Activated CD8-positive, alpha-beta memory T cell treated with anti-CD3 and anti-CD28 coated beads, Interleukin-2, amount 50 U/mL, for 24 hours (primary cell): ENCODE measurements at regions not wholly inside any gene's neighbourhood (a gene's known extent, or its start where the extent isn't known, plus 50 kb on each side); places are given as distances from the start of the nearest gene placed in this dataset.

ENCODE experiments used
- DNase-seq: peaks from one replicate; pipeline ENCODE4 v3.0.0-alpha.2; 2020; ENCODE audit errors: extremely low read depth

DNA sequence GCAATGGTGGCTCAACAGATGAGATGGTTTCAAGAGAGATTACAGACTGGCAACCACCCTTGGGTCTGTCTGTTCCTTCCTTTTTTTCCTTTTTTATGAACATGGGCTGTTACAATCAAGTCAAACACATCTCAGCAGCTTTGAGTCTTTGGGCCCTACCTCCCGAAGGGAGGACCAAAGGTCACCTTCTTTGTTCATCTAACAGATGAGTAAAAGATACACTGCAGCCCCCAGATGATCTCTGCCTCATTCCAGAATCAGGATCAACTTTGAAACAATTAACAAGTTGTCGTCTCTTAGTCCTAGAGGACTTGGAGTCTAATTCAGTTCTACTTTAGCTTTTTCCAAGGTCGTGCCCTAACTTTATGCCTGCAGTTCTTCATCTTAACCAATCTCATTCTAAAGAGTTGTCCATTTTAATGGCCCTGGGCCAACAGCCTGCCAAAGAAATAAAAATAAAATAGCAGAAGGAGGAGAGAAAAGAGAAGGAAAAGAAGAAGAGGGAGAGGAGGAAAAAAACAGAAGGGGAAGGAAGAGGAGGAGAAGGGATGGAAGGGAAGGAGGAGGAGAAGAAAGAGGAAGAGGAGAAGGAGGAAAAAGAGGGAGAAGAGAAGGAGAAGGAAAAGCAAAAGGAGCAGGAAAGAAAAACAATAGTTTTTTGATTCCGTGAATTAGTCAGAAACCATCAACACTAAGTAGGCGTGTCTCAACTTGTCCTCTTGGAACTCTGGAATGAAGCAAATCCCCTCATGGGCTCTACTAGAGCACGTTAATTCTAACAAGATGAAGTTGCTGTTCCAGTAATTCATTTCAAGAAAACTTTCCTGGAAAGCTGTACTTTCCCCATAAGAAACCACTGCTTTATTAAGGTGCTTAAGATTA, 281.2 kb downstream of the FOXO1 start:
- no peak for DNase-seq

DNA sequence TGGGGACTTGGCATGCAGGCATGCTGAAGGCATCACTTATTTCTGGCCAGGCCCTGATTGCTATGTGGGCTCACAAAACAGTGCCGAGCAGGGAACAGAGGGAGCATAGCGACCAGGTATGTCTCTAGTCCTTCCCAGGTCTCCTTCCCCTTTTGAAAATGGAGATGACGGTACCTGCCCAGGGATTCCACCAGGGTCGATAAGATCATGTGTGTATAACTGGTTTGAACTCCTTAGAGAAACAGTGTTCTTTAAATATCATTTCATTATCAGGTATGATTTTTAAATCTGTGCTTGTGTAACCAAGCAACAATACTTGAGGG, 280.6 kb downstream of the FOXO1 start:
- no peak for DNase-seq

GRCh38 chr13:40386586-40386985, 279.9 kb downstream of the FOXO1 start:
- no peak for DNase-seq

DNA sequence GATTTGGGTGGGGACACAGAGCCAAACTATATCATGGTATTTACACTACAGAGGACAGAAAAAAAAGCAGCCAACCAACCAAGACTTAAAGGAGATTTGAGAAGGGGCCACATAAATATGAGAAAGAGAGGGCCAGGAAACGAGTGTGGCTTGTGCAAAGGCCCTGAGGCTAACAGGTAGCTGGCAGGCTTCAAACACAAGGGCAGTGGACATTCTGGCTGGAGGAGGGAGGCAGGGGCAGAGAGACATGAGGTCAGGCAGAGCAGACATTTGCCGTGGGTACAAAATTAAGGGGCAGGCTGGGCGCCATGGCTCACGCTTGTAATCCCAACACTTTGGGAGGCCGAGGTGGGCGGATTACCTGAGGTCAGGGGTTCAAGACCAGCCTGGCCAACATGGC, 278.7 kb downstream of the FOXO1 start:
- DNase-seq, result no peak

DNA sequence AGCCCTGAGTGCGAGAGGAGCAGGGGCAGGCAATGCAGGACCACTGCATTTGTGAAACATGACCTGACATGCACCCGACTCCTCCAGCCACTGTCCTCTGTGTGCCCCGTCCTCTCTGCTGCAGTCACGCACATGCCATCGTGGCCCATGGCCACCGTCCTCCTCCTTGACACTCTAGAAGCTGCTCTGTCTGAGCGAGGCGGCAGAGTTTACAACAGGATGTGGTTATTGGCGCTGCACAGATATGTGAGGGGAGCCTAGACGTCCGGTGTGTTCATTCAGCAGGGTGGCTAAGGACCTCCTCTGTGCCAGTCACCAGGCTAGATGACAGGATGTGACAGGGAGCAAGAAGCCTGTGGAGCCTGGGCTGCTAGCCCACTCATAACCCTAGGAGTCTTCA, 277.8 kb downstream of the FOXO1 start:
- DNase-seq, result peak; percentile 57

GRCh38 chr13:40389081-40389641, 277.3 kb downstream of the FOXO1 start:
- DNase-seq, result peak; percentile 7

DNA sequence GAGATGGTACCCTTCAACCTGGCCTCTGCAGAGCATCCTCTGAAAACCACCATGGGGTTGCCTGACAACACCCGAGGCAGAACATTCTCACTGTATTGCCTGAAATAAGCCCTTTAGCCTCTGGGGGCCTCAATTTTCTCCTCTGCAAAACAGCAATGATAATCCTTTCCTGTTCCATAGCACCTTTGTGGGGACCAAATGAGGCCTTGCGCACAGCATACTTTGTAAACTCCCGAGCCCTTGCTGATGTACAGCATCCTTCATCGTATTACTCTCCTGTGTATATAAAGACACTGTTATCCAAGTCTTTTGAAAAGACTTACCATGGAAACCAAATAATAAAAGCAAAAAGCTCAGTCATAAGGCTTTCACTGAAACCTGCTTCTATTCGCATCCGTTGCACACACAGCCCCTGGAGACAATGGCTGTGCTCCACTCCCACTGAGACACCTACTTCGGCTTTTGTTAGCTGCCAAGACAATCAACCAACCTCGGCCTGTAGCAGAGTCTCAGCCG, 276.0 kb downstream of the FOXO1 start:
- no peak for DNase-seq

- no peak for DNase-seq
Observed at GRCh38 chr13:40391788-40392187, 274.7 kb downstream of the FOXO1 start.

GRCh38 chr13:40394304-40394985, 272.0 kb downstream of the FOXO1 start:
- DNase-seq, result no peak

- no peak for DNase-seq
Observed at GRCh38 chr13:40398065-40398464, 268.4 kb downstream of the FOXO1 start.

DNA sequence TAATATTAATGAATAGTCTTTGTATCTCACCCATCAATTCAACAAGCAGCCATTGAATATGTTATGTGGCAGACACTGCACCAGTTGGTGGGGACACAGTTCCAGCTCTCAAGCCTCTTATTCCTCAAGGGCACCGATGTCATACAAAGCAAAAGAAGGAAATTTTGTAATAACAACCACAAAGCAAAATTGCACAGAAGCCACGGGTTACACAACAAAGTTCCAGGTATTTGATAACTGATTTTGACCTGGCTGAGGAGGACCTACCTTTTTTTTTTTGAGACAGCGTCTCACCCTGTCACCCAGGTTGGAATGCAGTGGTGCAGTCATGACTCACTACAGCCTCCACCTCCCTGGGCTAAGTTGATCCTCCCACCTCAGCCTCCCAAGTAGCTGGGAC, 266.7 kb downstream of the FOXO1 start:
- DNase-seq, result no peak

GRCh38 chr13:40401911-40402776, 264.3 kb downstream of the FOXO1 start:
- DNase-seq, result no peak

- DNase-seq, result no peak
Observed at GRCh38 chr13:40402931-40403431, 263.5 kb downstream of the FOXO1 start.

GRCh38 chr13:40403509-40404241, 262.8 kb downstream of the FOXO1 start:
- no peak for DNase-seq

DNA sequence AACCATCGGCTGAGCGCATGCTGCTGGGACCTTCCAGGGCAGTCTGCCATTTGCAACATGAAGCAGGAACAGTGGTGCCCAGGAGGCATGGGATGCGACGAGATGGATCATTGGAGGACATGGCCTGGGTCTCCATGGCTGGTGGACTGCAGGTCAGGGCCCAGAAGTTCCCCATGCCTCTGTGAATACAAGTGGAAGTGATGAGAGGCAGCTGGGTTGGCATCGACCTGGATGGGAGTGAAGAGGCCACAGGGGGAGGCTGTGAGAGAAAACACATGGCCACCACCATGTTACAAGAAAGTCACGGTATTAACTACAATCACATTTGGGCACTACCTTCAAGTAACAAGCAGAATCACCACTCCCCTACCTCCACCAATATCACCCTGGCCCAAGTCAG, 262.0 kb downstream of the FOXO1 start:
- no peak for DNase-seq

DNA sequence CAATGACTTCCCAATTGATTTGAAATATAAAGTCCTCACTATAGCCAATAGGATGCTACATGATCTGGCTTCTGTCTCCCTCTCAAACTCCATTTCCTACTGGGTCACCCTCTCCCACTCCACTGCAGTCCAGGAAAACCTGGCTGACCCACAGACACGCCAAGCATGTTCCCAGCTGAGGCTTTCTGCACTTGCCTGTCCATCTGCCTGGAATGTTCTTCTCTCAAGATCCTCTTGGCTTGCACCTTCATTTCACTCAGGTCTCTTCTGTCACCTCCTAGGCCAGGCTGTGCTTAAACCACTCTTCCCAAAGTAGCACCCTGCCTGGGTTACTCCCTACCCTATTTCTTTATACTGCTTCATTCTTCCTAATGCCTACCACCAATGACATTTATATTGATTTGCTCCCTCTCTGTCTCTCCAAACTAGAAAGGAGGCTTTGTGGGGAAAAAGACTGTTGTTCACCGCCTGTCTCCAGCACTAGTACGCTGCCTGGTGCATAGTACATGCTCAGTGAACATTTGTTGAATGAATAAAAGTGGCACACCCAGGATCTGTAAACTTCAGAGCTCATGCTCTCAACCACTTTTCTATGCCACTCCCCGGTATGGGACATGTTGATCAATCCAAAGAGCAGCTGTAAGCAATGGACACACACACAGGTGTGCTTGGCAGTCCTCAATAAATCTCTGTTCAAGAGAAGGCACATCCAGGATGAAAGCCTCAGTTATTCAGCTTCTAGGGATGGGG, 261.3 kb downstream of the FOXO1 start:
- no peak for DNase-seq

GRCh38 chr13:40406405-40407120, 259.9 kb downstream of the FOXO1 start:
- DNase-seq, result no peak

DNA sequence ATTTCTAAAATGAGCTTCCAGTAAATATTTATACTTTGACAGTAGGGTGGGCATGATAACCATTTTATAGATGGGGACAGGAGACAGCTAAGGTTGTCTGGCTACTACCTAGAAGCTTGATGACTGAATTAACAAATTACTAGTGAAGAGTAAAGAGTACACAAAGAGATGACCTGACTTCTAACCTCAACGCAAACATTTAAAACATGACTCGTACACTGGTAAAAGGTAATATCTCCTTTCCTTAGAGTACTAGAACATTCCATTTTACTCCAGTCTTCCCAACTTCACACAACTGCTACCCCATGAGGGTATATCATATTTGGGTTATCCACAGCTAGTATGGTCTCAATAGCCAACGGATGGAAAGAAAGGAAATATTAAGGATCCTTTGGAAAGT, 258.9 kb downstream of the FOXO1 start:
- no peak for DNase-seq

DNA sequence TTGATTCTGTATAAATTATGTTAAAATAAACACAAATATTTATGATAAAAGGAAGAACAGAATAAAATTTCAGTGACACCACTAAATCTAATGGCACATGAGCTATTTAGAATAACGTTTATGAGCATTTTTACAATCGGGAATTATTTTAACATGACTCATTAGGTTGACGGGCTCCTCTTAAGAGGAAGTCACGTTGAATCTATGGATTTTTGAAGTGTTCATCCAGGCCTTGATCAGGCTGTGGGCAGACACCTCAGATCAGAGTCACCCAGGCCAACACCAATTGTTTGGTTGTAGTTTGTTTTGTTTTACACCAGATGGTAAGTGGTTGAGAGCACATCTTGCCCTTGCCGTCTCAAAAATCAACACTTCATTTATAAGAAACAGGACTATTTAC, 257.8 kb downstream of the FOXO1 start:
- DNase-seq, result no peak

DNA sequence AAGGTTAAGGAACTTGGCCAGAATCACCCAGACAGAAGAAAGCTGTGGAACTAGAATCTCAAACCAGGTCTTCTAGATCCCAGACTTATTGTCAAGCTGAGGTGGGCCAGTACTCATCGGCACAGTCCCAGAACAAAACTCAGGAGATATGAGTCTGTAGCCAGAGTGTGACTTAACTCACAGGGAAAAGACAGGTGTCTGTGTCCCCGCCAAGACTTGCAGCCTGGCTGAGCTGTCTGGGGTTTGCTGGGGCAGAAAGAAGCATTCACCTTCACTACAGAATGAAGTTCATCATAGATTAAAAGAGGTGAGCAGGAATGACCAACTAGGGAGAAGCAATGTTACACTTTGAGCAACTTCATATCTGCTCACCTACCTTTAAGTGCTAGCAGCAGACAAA, 257.2 kb downstream of the FOXO1 start:
- no peak for DNase-seq
